CD8-positive, alpha-beta memory T cell (primary cell): ENCODE measurements at regions not wholly inside any gene's neighbourhood (a gene's known extent, or its start where the extent isn't known, plus 50 kb on each side); places are given as distances from the start of the nearest gene placed in this dataset.

ENCODE experiments used
- CTCF ChIA-PET: fragments of 350-600 bp; sonication (Branson Sonifier 250); formaldehyde crosslinking; loops from one replicate; lab custom pipeline; 2021; ENCODE audit warnings: antibody characterized with exemption; lab: Charles Lee
- POLR2A ChIA-PET: fragments of 350-600 bp; sonication (Branson Sonifier 250); formaldehyde crosslinking; loops from one replicate; lab custom pipeline; 2021; ENCODE audit warnings: antibody characterized with exemption; lab: Charles Lee
- DNase-seq, 5 donors: peaks; one replicate each; pipeline versions ENCODE4 v3.0.0 to v3.0.0-alpha.2; 2020 to 2022; ENCODE audit warnings: mixed read lengths in 1 of 5
- H3K27ac ChIP-seq: one replicate; pipeline ENCODE4 v1.7.0; 2013; ENCODE audit warnings: low read depth, mild to moderate bottlenecking, low read length, moderate library complexity
- H3K27me3 ChIP-seq: 2 replicates; pipeline ENCODE4 v1.7.0; 2013; ENCODE audit warnings: low read length, mild to moderate bottlenecking; ENCODE audit not compliant: insufficient read depth, poor library complexity, severe bottlenecking
- H3K36me3 ChIP-seq: 2 replicates; pipeline ENCODE4 v1.7.0; 2013; ENCODE audit warnings: mild to moderate bottlenecking, low read length, moderate library complexity; ENCODE audit not compliant: insufficient read depth
- H3K4me1 ChIP-seq: 2 replicates; pipeline ENCODE4 v1.7.0; 2013; ENCODE audit warnings: mild to moderate bottlenecking, low read length, moderate library complexity; ENCODE audit not compliant: insufficient read depth
- H3K4me3 ChIP-seq: 2 replicates; pipeline ENCODE4 v1.7.0; 2013; ENCODE audit warnings: mild to moderate bottlenecking, low read length
- H3K9me3 ChIP-seq: 2 replicates; pipeline ENCODE4 v1.7.0; 2013; ENCODE audit warnings: mild to moderate bottlenecking, low read length
- H3K27ac Mint-ChIP-seq, 8 donors: one replicate each; pipeline ENCODE4 v1.8.0; 2020 to 2021; ENCODE audit warnings: mixed read lengths in 8 of 8, mild to moderate bottlenecking in 6 of 8, inconsistent platforms in 3 of 8, moderate library complexity in 3 of 8
- H3K27me3 Mint-ChIP-seq, 2 donors: one replicate each; pipeline ENCODE4 v1.8.0; 2020 to 2021; ENCODE audit warnings: mixed read lengths in 2 of 2, mild to moderate bottlenecking in 1 of 2, moderate library complexity in 1 of 2
- H3K36me3 Mint-ChIP-seq, 3 donors: one replicate each; pipeline ENCODE4 v1.8.0; 2020 to 2021; ENCODE audit warnings: mixed read lengths in 3 of 3, inconsistent platforms in 1 of 3, mild to moderate bottlenecking in 1 of 3
- H3K4me1 Mint-ChIP-seq, 3 donors: one replicate each; pipeline ENCODE4 v1.8.0; 2020 to 2021; ENCODE audit warnings: mixed read lengths in 3 of 3, inconsistent platforms in 1 of 3, mild to moderate bottlenecking in 1 of 3
- H3K4me3 Mint-ChIP-seq, 7 donors: one replicate each; pipeline ENCODE4 v1.8.0; 2020 to 2021; ENCODE audit warnings: mixed read lengths in 7 of 7, mild to moderate bottlenecking in 6 of 7, moderate library complexity in 4 of 7, inconsistent platforms in 2 of 7
- H3K9me3 Mint-ChIP-seq, 5 donors: one replicate each; pipeline ENCODE4 v1.8.0; 2020 to 2022; ENCODE audit warnings: mixed read lengths in 5 of 5, mild to moderate bottlenecking in 3 of 5, moderate library complexity in 2 of 5, inconsistent platforms in 1 of 5

- Mint-ChIP-seq H3K4me3 (no peak overlapping the region), H3K9me3 (peaks cover 0 to 9% (median 2%) of the 10 kb centered on the region in 5 donors), H3K27ac (no peak overlapping the region), H3K27me3 (no peaks in the 10 kb centered on the region), H3K4me1 (no peaks in the 10 kb centered on the region), H3K36me3 (no peaks in the 10 kb centered on the region)
- Histone ChIP-seq H3K27me3 (no peaks in the 10 kb centered on the region), H3K36me3 (no peaks in the 10 kb centered on the region), H3K9me3 (no peaks in the 10 kb centered on the region), H3K4me1 (no peaks in the 10 kb centered on the region), H3K27ac (no peak overlapping the region), H3K4me3 (no peak overlapping the region)
- ChIA-PET POLR2A (no interaction called here), CTCF (no interaction called here)
- no peak for DNase-seq
Observed at GRCh38 chr2:102992607-102993006, 230.8 kb downstream of the TMEM182 start.

GRCh38 chr2:102999958-103000357 is 238.1 kb downstream of the TMEM182 start:
- Histone ChIP-seq H3K9me3 (no peaks in the 10 kb centered on the region), H3K27me3 (no peaks in the 10 kb centered on the region), H3K4me1 (no peaks in the 10 kb centered on the region), H3K4me3 (no peak overlapping the region), H3K36me3 (no peaks in the 10 kb centered on the region), H3K27ac (no peak overlapping the region)
- H3K27ac Mint-ChIP-seq = no peak overlapping the region
- POLR2A ChIA-PET = no interaction called here
- no peak for DNase-seq
- CTCF ChIA-PET = no interaction called here
- H3K4me1 Mint-ChIP-seq = no peaks in the 10 kb centered on the region
- no peak overlapping the region for H3K4me3 Mint-ChIP-seq
- peaks cover 0 to 21% (median 5%) of the 10 kb centered on the region in 5 donors for H3K9me3 Mint-ChIP-seq
- H3K27me3 Mint-ChIP-seq = no peaks in the 10 kb centered on the region
- H3K36me3 Mint-ChIP-seq = no peaks in the 10 kb centered on the region

DNA sequence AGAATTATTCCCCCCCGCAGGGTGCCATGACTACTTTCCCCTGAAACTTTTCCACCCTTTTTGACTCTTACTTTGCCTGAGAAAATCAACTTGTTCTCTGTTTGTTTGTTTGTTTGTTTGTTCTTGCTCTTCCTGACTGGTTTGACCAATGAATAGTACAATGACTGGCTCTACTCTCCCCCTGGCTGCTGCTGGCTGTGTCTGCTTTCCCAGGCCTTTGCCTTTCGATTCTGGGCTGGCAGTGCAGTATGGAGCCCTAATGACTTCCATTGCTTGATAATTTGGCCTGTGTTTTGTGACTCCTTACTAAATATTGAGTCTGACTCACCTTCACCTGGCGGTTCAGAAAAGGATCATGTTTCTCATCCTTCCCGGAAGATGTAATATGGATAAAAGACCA is 241.1 kb downstream of the TMEM182 start:
- H3K27ac Mint-ChIP-seq = no peak overlapping the region
- peaks cover 0 to 14% (median 5%) of the 10 kb centered on the region in 5 donors for H3K9me3 Mint-ChIP-seq
- H3K4me1 Mint-ChIP-seq = no peaks in the 10 kb centered on the region
- ChIA-PET CTCF (no interaction called here), POLR2A (no interaction called here)
- H3K4me3 ChIP-seq = no peak overlapping the region
- no peaks in the 10 kb centered on the region for H3K36me3 Mint-ChIP-seq
- no peak for DNase-seq
- H3K36me3 ChIP-seq = no peaks in the 10 kb centered on the region
- no peak overlapping the region for H3K27ac ChIP-seq
- no peaks in the 10 kb centered on the region for H3K9me3 ChIP-seq
- no peaks in the 10 kb centered on the region for H3K4me1 ChIP-seq
- H3K27me3 ChIP-seq = no peaks in the 10 kb centered on the region
- H3K27me3 Mint-ChIP-seq = no peaks in the 10 kb centered on the region
- H3K4me3 Mint-ChIP-seq = no peak overlapping the region

DNA sequence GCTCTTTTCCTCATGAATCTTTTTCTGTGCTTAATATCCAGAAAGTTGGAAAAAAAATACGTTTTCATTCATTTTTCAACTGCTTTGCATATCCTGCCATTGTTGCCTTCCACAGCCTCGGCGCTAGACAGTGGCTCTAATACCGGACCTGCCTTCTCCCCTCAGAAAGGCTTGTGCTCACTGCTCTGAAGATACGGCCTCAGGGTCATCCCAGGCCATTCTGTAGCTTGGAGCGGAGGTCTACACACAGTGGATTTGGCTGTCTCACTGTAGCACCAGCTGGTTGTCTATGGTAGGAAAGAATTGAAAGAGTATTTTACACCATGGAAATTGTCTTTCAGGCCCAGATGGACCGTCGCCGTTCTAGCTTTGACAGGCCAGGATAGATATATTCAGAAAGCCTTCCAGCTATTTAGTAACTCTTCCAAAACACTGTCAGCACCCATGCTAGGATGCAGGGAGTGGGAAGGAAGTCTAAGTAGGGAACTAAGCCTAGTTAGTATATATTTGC is 242.0 kb downstream of the TMEM182 start:
- Histone ChIP-seq H3K27me3 (no peaks in the 10 kb centered on the region), H3K4me3 (no peak overlapping the region), H3K36me3 (no peaks in the 10 kb centered on the region), H3K4me1 (no peaks in the 10 kb centered on the region), H3K27ac (no peak overlapping the region), H3K9me3 (no peaks in the 10 kb centered on the region)
- CTCF ChIA-PET = no interaction called here
- DNase-seq = no peak
- H3K36me3 Mint-ChIP-seq = no peaks in the 10 kb centered on the region
- H3K27me3 Mint-ChIP-seq = no peaks in the 10 kb centered on the region
- H3K4me3 Mint-ChIP-seq = no peak overlapping the region
- H3K9me3 Mint-ChIP-seq = peaks cover 0 to 14% (median 5%) of the 10 kb centered on the region in 5 donors
- H3K4me1 Mint-ChIP-seq = no peaks in the 10 kb centered on the region
- H3K27ac Mint-ChIP-seq = no peak overlapping the region
- POLR2A ChIA-PET = no interaction called here

DNA sequence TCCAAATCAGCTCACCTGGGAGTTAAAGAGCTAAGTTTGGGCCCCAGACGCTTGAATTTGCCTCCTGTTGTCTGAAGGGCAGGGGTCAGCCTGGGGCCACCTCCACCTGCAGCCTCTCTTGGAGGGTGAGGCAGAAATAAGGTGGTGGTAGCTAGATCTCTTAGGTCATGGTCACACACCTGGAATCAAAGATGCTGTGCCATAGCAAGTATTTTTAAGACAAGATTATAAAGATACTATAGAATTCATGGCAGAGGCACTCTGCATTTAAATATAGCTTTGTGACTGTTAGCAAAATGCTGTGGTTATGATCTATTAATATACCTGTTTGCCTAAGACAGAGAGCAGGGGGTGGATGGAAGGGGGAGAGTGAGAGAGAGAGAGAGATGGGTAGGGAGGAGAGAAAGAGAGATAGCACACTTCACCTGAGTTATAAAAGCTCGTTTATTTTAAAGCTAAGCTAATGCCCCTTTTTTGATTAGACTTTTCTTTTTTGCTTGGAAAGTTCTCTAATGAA is 242.7 kb downstream of the TMEM182 start:
- Mint-ChIP-seq H3K36me3 (no peaks in the 10 kb centered on the region), H3K9me3 (peaks cover 0 to 14% (median 5%) of the 10 kb centered on the region in 5 donors), H3K4me3 (no peak overlapping the region), H3K27ac (no peak overlapping the region), H3K27me3 (no peaks in the 10 kb centered on the region), H3K4me1 (no peaks in the 10 kb centered on the region)
- Histone ChIP-seq H3K36me3 (no peaks in the 10 kb centered on the region), H3K27ac (no peak overlapping the region), H3K9me3 (no peaks in the 10 kb centered on the region), H3K4me1 (no peaks in the 10 kb centered on the region), H3K27me3 (no peaks in the 10 kb centered on the region), H3K4me3 (no peak overlapping the region)
- DNase-seq = no peak
- CTCF ChIA-PET = no interaction called here
- POLR2A ChIA-PET = no interaction called here

GRCh38 chr2:103005393-103005792 is 243.6 kb downstream of the TMEM182 start:
- H3K36me3 Mint-ChIP-seq = no peaks in the 10 kb centered on the region
- no peak overlapping the region for H3K27ac Mint-ChIP-seq
- ChIA-PET CTCF (no interaction called here), POLR2A (no interaction called here)
- DNase-seq = no peak
- H3K4me1 ChIP-seq = no peaks in the 10 kb centered on the region
- peaks cover 0 to 10% (median 4%) of the 10 kb centered on the region in 5 donors for H3K9me3 Mint-ChIP-seq
- no peaks in the 10 kb centered on the region for H3K4me1 Mint-ChIP-seq
- no peak overlapping the region for H3K4me3 Mint-ChIP-seq
- no peaks in the 10 kb centered on the region for H3K27me3 ChIP-seq
- no peaks in the 10 kb centered on the region for H3K36me3 ChIP-seq
- H3K27me3 Mint-ChIP-seq = no peaks in the 10 kb centered on the region
- H3K27ac ChIP-seq = no peak overlapping the region
- no peak overlapping the region for H3K4me3 ChIP-seq
- H3K9me3 ChIP-seq = no peaks in the 10 kb centered on the region

DNA sequence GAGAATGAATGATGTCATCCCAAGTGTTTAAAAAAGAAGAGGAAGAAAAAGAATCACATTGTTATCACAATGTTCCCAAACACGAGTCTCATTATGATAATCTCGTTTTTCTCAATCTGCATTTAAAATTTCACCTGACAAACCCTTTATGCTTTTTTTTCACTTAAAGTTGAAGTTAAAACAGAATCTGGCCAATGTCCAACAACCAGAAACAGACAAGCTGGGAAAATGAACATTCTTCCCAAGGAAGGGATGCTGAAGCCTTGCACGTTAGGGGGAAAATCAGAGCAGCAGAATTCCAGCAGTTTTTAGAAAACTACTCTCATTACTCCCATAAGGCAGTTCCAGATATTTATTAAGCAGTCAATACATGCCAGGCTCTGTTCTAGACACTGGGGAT is 245.3 kb downstream of the TMEM182 start:
- no peak for DNase-seq
- POLR2A ChIA-PET = no interaction called here
- H3K9me3 Mint-ChIP-seq = peaks cover 0 to 6% (median 4%) of the 10 kb centered on the region in 5 donors
- Histone ChIP-seq H3K4me1 (no peaks in the 10 kb centered on the region), H3K27me3 (no peaks in the 10 kb centered on the region), H3K27ac (no peak overlapping the region), H3K4me3 (no peak overlapping the region), H3K36me3 (no peaks in the 10 kb centered on the region), H3K9me3 (no peaks in the 10 kb centered on the region)
- no peak overlapping the region for H3K4me3 Mint-ChIP-seq
- no peaks in the 10 kb centered on the region for H3K36me3 Mint-ChIP-seq
- H3K27me3 Mint-ChIP-seq = no peaks in the 10 kb centered on the region
- H3K27ac Mint-ChIP-seq = no peak overlapping the region
- H3K4me1 Mint-ChIP-seq = no peaks in the 10 kb centered on the region
- CTCF ChIA-PET = no interaction called here

DNA sequence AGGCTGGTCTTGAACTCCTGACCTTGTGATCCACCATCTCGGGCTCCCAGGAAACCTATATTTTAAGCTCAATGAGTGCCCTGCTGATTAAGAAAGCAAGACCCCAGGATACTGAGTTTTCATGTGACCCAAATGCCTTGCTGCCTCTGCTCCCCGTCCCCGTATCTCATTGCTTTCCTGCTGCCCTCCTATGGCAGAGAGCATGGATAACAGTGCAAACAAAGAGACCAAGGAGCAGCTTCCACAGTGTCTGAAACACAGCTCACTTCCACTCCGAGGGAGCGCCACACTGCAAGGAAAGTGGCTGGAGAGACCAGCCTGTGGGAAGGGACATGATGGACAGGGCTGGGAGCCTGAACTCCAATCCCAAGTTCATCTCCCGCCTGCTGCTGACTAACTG is 246.8 kb downstream of the TMEM182 start:
- H3K36me3 ChIP-seq = no peaks in the 10 kb centered on the region
- Mint-ChIP-seq H3K36me3 (no peaks in the 10 kb centered on the region), H3K27ac (no peak overlapping the region), H3K9me3 (peaks cover 0 to 3% (median 2%) of the 10 kb centered on the region in 5 donors), H3K4me3 (no peak overlapping the region), H3K4me1 (no peaks in the 10 kb centered on the region), H3K27me3 (no peaks in the 10 kb centered on the region)
- no peaks in the 10 kb centered on the region for H3K27me3 ChIP-seq
- no peak overlapping the region for H3K4me3 ChIP-seq
- no peak for DNase-seq
- no peak overlapping the region for H3K27ac ChIP-seq
- H3K9me3 ChIP-seq = no peaks in the 10 kb centered on the region
- ChIA-PET CTCF (no interaction called here), POLR2A (no interaction called here)
- no peaks in the 10 kb centered on the region for H3K4me1 ChIP-seq
